ENCODE measurements at regions not wholly inside any gene's neighbourhood (a gene's known extent, or its start where the extent isn't known, plus 50 kb on each side); places are given as distances from the start of the nearest gene placed in this dataset.
A peak's percentile ranks its signal among the peaks of the same experiment; 100 is the strongest.

DNA sequence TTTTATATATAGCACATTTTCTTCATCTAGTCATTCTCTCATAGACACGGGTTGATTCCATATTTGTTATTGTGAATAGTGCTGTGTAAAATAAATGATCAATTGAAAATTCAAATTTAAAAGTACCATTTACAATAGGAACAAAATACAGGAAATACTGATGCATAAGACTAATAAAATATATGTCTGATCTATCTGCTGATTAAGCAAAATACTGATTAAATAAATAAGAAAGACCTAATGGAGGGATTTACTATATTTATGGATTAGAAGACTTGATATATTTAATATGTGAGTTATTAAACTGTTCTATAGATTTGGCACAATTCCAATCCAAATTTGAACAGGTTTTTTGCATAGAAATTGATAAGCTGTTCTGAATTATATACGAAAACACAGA, 1044.8 kb upstream of the ADGRL2 start:
- no peaks in the 10 kb centered on the region for H3K36me3 Mint-ChIP-seq
- H3K27ac Mint-ChIP-seq = no peak overlapping the region
- ATAC-seq = no peak
- peaks cover 7 to 10% of the 10 kb centered on the region in 2 donors for H3K9me3 Mint-ChIP-seq
- no peak for DNase-seq (ENCODE audit: low spot score in 2 of 2)

DNA sequence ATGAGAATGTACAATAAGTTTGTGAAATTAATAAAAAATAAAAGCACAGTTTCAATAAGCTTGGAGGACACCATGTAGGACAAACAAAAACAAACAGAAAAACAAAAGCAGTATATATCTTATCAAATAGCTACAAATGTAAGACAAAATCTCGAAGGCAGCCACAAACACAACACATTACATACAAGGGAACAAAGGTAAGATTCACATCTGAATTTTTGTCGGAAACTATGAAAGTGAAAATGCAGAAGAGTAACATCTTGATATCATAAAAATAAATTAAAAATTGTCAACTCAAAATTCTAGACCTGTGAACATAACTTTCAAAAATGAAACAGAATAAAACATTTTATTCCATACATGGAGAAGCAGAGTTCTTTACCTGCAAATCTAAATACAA, 1049.5 kb upstream of the ADGRL2 start:
- H3K27ac Mint-ChIP-seq = no peak overlapping the region
- no peak for DNase-seq (ENCODE audit: low spot score in 2 of 2)
- ATAC-seq = no peak
- H3K9me3 Mint-ChIP-seq = peaks cover 8 to 18% of the 10 kb centered on the region in 2 donors
- no peaks in the 10 kb centered on the region for H3K36me3 Mint-ChIP-seq

DNA sequence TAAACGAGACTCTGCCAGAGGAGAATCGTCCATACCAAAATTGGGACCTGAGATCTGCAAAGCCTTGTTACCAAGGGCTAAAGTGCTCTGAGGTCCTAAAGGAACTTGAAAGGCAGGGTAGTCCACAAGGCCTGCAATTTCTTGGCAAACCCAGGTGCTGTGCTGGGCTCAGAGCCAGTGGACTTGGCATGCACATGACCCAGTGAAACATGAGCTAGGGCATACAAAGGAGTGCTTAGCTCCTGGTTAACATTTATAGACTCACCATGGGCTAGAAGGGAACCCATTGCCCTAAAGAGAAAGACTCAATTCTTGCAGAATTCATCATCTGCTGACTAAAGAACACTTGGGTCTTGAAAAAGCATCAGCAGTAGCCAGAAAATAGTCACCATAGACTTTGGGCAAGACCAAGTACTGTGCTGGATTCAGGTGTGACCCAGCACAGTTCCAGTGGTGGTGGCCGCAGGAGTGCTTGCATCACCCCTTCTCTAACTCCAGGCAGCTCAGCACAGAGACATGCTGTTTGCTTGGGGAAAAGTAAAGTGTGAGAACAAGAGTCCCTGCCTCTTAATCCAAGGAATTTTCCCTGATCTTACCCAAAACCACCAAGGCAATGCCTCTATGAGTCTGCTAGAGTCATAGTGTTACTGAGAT, 1069.4 kb upstream of the ADGRL2 start:
- Mint-ChIP-seq H3K27ac (no peak overlapping the region), H3K36me3 (peaks cover 8 to 15% of the 10 kb centered on the region in 2 donors), H3K9me3 (peaks cover 22% of the 10 kb centered on the region in 2 donors)
- ATAC-seq (no peak), DNase-seq (ENCODE audit: low spot score in 2 of 2) (no peak)

GRCh38 chr1:80722611-80723010, 1078.1 kb upstream of the ADGRL2 start:
- ATAC-seq = no peak
- no peak for DNase-seq (ENCODE audit: low spot score in 2 of 2)
- H3K36me3 Mint-ChIP-seq = no peaks in the 10 kb centered on the region
- H3K27ac Mint-ChIP-seq = no peak overlapping the region
- peaks cover 16 to 23% of the 10 kb centered on the region in 2 donors for H3K9me3 Mint-ChIP-seq

DNA sequence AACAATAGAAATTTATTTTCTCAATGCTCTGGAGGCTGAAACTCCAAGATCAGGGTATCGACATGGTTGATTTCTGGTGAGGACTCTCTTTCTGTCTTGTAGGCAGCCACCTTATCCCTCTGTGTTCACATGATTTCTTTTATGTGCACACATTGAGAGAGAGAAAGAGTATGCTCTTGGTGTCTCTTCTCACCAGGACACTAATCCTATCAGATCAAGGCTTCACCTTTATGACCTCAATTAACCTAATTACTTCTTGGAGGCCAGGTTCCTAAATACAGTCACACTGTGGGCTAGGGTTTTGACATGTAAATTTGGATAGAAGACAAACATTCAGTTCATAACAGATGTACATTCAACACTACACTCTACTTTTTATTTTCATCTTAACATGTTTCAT, 1094.2 kb upstream of the ADGRL2 start:
- Mint-ChIP-seq H3K36me3 (no peaks in the 10 kb centered on the region), H3K9me3 (peaks cover 0 to 10% of the 10 kb centered on the region in 2 donors), H3K27ac (no peak overlapping the region)
- ATAC-seq = no peak
- DNase-seq (ENCODE audit: low spot score in 2 of 2) = no peak

GRCh38 chr1:80678438-80678837, 1122.3 kb upstream of the ADGRL2 start:
- ATAC-seq (no peak), DNase-seq (ENCODE audit: low spot score in 2 of 2) (no peak)
- Mint-ChIP-seq H3K9me3 (peaks cover 8 to 14% of the 10 kb centered on the region in 2 donors), H3K36me3 (no peaks in the 10 kb centered on the region), H3K27ac (no peak overlapping the region)

GRCh38 chr1:80675454-80675853, 1125.3 kb upstream of the ADGRL2 start:
- Mint-ChIP-seq H3K36me3 (no peaks in the 10 kb centered on the region), H3K27ac (no peak overlapping the region), H3K9me3 (peaks cover 8 to 9% of the 10 kb centered on the region in 2 donors)
- DNase-seq (ENCODE audit: low spot score in 2 of 2) (no peak), ATAC-seq (no peak)

GRCh38 chr1:80673935-80674597, 1126.7 kb upstream of the ADGRL2 start:
- ATAC-seq (no peak), DNase-seq (ENCODE audit: low spot score in 2 of 2) (no peak)
- peaks cover 8 to 9% of the 10 kb centered on the region in 2 donors for H3K9me3 Mint-ChIP-seq
- no peaks in the 10 kb centered on the region for H3K36me3 Mint-ChIP-seq
- no peak overlapping the region for H3K27ac Mint-ChIP-seq

DNA sequence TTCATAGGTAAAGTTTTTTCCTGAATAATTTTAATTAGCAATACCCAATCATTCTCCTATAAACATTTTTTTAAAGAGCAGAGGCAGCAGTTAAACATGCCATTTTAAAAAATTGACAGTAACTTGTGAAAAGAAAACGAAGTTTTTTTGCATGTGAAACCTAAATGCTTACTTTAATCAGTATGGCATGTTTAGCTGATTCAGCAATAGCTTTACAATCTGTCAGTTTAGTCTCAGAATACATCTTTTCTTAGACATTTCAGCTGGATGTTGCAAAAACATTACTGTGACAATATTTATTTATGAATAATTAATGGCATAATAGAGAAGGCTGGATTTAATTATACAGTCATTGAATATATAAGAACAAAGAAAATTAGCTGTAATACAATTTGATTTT, 1132.4 kb upstream of the ADGRL2 start:
- ATAC-seq (no peak), DNase-seq (ENCODE audit: low spot score in 2 of 2) (no peak)
- Mint-ChIP-seq H3K27ac (no peak overlapping the region), H3K9me3 (peaks cover 0 to 4% of the 10 kb centered on the region in 2 donors), H3K36me3 (no peaks in the 10 kb centered on the region)

DNA sequence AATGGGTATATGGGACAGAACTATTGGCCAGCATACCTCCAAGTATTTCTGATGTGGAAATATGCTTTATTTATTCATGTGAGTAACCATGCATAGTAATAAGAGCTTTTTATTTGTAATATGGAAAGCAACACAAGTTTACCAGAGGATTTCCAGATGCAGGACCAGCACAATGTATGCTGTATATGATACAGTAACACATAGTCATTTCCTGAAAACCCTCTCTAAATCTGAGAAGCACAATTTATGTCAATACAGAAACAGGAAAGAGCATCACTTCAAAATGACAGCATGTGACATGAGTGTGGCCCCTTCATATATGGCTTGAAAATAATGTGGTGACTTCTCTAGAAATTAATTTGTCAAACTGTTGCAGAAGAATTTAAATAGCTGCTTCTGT, 1134.7 kb upstream of the ADGRL2 start:
- DNase-seq (ENCODE audit: low spot score in 2 of 2) = no peak
- ATAC-seq = peak in 1 of 2 donors; percentile 24
- H3K27ac Mint-ChIP-seq = no peak overlapping the region
- peaks cover 4% of the 10 kb centered on the region in 2 donors for H3K9me3 Mint-ChIP-seq
- H3K36me3 Mint-ChIP-seq = no peaks in the 10 kb centered on the region

GRCh38 chr1:80659161-80659560, 1141.6 kb upstream of the ADGRL2 start:
- Mint-ChIP-seq H3K27ac (no peak overlapping the region), H3K36me3 (no peaks in the 10 kb centered on the region), H3K9me3 (peaks cover 13 to 15% of the 10 kb centered on the region in 2 donors)
- ATAC-seq (no peak), DNase-seq (ENCODE audit: low spot score in 2 of 2) (no peak)

GRCh38 chr1:80657707-80658106, 1143.0 kb upstream of the ADGRL2 start:
- DNase-seq (ENCODE audit: low spot score in 2 of 2) (no peak), ATAC-seq (no peak)
- no peaks in the 10 kb centered on the region for H3K36me3 Mint-ChIP-seq
- peaks cover 17 to 19% of the 10 kb centered on the region in 2 donors for H3K9me3 Mint-ChIP-seq
- H3K27ac Mint-ChIP-seq = no peak overlapping the region

DNA sequence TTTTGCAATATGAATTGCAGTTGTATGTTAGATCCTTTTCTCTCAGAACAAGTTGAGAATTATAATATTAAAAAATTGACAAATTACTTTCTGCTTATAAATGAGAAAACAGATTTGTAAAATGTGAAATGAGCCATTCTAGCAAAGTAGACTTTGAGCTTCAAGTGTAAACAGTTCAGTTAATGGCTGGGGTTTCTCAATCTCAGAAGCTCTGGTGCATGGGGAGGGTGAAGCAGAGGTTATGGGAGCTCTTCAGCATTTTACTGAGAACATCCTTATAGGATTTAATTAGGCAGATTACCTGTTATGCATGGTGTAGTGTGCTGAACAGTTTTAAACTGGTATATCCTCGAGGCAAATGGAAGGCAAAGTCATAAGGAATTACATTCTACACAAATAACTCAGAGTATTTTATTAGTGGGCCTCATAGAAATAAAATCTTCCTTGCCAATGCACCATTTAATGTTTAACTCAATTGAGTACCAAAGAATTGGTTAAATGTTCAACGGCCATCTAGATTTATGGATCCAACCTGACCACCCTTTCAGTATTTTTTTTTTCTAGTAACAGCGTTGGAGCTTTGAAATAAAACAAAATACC, 1143.6 kb upstream of the ADGRL2 start:
- DNase-seq (ENCODE audit: low spot score in 2 of 2) (no peak), ATAC-seq (no peak)
- Mint-ChIP-seq H3K27ac (no peak overlapping the region), H3K36me3 (no peaks in the 10 kb centered on the region), H3K9me3 (peaks cover 17 to 19% of the 10 kb centered on the region in 2 donors)

GRCh38 chr1:80656641-80657040, 1144.1 kb upstream of the ADGRL2 start:
- Mint-ChIP-seq H3K27ac (no peak overlapping the region), H3K36me3 (no peaks in the 10 kb centered on the region), H3K9me3 (peaks cover 19% of the 10 kb centered on the region in 2 donors)
- DNase-seq (ENCODE audit: low spot score in 2 of 2) = no peak
- no peak for ATAC-seq

DNA sequence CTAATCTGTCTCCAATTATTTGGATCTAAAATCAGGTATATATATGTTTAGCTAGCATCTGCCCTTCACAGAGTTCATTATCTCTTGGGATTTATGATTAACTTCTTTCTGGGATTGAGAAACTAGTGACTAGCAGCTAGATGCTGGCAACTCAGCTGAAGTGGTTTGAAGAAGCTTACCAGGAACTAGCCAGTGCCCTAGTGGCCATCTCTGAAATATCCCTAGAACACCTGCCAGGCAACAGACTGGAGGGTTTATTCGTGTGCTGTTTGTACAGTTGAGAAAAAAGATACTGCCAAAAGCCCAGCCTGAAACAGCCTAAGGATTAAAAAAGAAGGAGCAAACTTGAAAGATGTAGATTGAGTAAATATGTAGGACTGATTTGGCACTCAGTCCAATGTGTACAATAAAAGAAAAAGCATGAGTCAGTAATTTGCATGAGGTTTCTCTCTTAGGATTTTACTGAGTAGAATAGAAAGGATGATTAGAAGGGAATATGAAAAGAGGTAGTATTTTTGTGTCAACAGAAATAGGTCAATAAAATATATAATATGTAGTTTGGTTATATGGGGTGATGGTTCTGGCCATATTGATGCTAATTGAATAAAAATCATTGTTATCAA, 1144.6 kb upstream of the ADGRL2 start:
- Mint-ChIP-seq H3K36me3 (no peaks in the 10 kb centered on the region), H3K9me3 (peaks cover 17 to 20% of the 10 kb centered on the region in 2 donors), H3K27ac (no peak overlapping the region)
- DNase-seq (ENCODE audit: low spot score in 2 of 2) (no peak), ATAC-seq (no peak)

DNA sequence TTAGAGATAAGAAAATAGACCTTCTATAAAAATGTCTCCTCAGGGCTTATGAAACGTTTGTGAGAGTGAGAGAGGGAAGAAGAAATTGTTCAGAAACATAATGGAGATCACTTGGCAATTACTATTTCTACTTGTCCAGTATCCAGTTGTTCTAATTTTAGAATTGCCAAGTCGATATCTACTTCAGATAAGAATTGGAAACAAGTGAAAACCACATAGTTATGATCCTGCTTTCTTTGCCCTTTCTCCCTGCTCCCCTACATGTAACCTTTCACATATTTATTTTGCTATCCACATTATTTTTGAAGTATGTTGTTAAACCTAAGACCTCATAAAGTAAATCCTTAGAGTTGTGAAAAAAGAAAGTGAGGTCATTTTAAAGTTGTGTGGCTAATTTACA, 1154.7 kb upstream of the ADGRL2 start:
- Mint-ChIP-seq H3K27ac (no peak overlapping the region), H3K36me3 (no peaks in the 10 kb centered on the region), H3K9me3 (peaks cover 9 to 12% of the 10 kb centered on the region in 2 donors)
- no peak for ATAC-seq
- DNase-seq (ENCODE audit: low spot score in 2 of 2) = no peak

DNA sequence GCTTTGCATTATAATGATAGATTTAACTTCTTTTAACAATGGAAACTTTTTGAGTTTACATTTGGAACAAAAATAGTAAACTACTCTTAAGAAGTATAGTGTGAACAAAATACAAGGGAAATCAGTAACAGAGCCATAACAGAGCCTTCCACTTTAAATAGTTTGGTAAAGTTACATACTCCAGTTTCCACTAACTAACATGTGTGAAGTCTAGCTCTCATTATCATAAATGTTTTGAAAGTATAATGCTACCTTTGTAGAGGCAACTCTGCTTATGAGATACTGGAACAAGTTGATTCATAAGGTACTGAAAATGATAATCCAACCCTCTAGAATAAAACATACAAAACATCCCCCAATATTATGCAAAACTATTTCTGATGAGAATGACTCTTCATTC, 1155.1 kb upstream of the ADGRL2 start:
- Mint-ChIP-seq H3K9me3 (peaks cover 7 to 9% of the 10 kb centered on the region in 2 donors), H3K36me3 (no peaks in the 10 kb centered on the region), H3K27ac (no peak overlapping the region)
- DNase-seq (ENCODE audit: low spot score in 2 of 2) (no peak), ATAC-seq (no peak)

Data from activated naive CD4-positive, alpha-beta T cell treated with anti-CD3 and anti-CD28 coated beads, Interleukin-2, amount 50 U/mL, for 72 hours (primary cell).